Lower leg skin (tissue), 3 donors: ENCODE measurements at regions not wholly inside any gene's neighbourhood (a gene's known extent, or its start where the extent isn't known, plus 50 kb on each side); places are given as distances from the start of the nearest gene placed in this dataset.

Source experiments
- CTCF ChIP-seq, 3 donors: fragments of 450-650 bp; IDR thresholded peaks; one replicate each; pipeline ENCODE4 v1.5.1; 2016; ENCODE audit warnings: antibody characterized with exemption in 3 of 3, mild to moderate bottlenecking in 3 of 3, moderate library complexity in 2 of 3
- POLR2A ChIP-seq, 2 donors: fragments of 450-650 bp; IDR thresholded peaks; one replicate each; pipeline ENCODE4 v1.6.1; 2016 to 2017; ENCODE audit warnings: antibody characterized with exemption in 2 of 2, mild to moderate bottlenecking in 1 of 2, moderate library complexity in 1 of 2

GRCh38 chr10:64956441-64956840, 1435.2 kb downstream of the REEP3 start:
- TF ChIP-seq CTCF (IDR thresholded peaks at IDR 0.05), result no peak
- TF ChIP-seq POLR2A (IDR thresholded peaks at IDR 0.05), result no peak
